Upper lobe of right lung (tissue), 1 donor: ENCODE measurements at regions not wholly inside any gene's neighbourhood (a gene's known extent, or its start where the extent isn't known, plus 50 kb on each side); places are given as distances from the start of the nearest gene placed in this dataset.

Experiments
- ATAC-seq: fragments of 200-7000 bp; cut with Tn5 transposase; one replicate; pipeline ENCODE4 v1.9.1; 2020; ENCODE audit warnings: mild to moderate bottlenecking, moderate library complexity
- DNase-seq: peaks from one replicate; pipeline ENCODE4 v3.0.0-alpha.2; 2020
- H3K27ac ChIP-seq: fragments of 200-600 bp; one replicate; pipeline ENCODE4 v1.8.0; 2022
- H3K27me3 ChIP-seq: fragments of 200-600 bp; one replicate; pipeline ENCODE4 v1.8.0; 2022; ENCODE audit warnings: mild to moderate bottlenecking
- H3K36me3 ChIP-seq: fragments of 200-600 bp; one replicate; pipeline ENCODE4 v1.8.0; 2022
- H3K4me1 ChIP-seq: fragments of 200-600 bp; one replicate; pipeline ENCODE4 v1.8.0; 2022
- H3K4me3 ChIP-seq: fragments of 200-600 bp; one replicate; pipeline ENCODE4 v1.8.0; 2022; ENCODE audit warnings: mild to moderate bottlenecking
- H3K9me3 ChIP-seq: fragments of 200-600 bp; one replicate; pipeline ENCODE4 v1.8.0; 2022
- intact Hi-C: fragments of 100-400 bp; cut with DNase I; formaldehyde crosslinking; loops from one replicate; pipeline ENCODE4 v1.11.0; 2022
- TF ChIP-seq, protein P1 (sequence below): fragments of 200-600 bp; IDR thresholded peaks from one replicate; pipeline ENCODE4 v1.8.0; 2022; ENCODE audit warnings: antibody characterized with exemption
- donor health status: DM: no; HTN: yes; CAD: no; lungs with severe emphysema.

DNA sequence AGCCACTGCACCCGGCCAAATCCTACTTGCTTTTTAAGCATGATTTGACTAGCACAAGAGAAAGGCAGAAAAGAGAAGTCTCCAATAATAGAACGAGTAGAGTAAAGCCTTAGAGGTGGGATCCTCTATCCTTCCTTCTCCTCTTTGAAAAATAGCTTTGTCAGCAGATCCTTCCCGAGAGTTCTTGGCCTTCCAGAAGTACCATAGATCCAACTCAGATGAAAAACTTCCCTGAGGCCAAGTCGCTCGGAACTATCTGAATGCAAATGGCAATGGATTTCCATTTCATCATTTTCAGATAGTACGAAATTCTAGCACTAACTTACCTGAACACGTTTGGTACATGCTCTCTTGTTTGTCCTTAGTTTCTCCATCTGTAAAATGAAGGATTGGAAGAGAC lies 52.0 kb upstream of the SLIT3 start:
- ATAC-seq, result no peak
- H3K27ac ChIP-seq, result no peak overlapping the region
- intact Hi-C loops, result no loop called here
- no peak overlapping the region for H3K4me3 ChIP-seq
- H3K9me3 ChIP-seq, result no peaks in the 10 kb centered on the region
- DNase-seq, result no peak
- TF ChIP-seq, protein P1, sequence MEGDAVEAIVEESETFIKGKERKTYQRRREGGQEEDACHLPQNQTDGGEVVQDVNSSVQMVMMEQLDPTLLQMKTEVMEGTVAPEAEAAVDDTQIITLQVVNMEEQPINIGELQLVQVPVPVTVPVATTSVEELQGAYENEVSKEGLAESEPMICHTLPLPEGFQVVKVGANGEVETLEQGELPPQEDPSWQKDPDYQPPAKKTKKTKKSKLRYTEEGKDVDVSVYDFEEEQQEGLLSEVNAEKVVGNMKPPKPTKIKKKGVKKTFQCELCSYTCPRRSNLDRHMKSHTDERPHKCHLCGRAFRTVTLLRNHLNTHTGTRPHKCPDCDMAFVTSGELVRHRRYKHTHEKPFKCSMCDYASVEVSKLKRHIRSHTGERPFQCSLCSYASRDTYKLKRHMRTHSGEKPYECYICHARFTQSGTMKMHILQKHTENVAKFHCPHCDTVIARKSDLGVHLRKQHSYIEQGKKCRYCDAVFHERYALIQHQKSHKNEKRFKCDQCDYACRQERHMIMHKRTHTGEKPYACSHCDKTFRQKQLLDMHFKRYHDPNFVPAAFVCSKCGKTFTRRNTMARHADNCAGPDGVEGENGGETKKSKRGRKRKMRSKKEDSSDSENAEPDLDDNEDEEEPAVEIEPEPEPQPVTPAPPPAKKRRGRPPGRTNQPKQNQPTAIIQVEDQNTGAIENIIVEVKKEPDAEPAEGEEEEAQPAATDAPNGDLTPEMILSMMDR, result no peak
- H3K27me3 ChIP-seq, result no peaks in the 10 kb centered on the region
- H3K4me1 ChIP-seq, result no peaks in the 10 kb centered on the region
- H3K36me3 ChIP-seq, result no peaks in the 10 kb centered on the region

DNA sequence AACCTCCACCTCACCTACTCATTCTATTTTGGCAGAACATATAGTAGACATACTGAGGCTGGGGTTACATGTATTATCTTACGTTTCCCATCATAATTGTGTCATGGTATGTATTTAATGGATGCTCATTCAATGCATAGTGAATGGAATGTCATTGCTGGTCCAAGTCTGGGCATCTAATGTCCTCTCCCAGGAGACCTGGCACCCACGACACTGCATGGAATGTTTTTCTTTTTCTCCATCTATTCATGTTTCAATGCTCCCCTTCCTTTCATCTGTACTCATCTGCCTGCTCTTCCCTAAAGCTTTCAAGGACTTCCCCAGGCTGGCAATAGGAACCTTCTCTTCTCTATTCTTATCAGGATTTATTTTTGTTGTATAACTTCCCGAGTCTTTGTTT lies 50.8 kb upstream of the SLIT3 start:
- Histone ChIP-seq H3K4me1 (no peaks in the 10 kb centered on the region), H3K27me3 (no peaks in the 10 kb centered on the region), H3K4me3 (no peak overlapping the region), H3K27ac (no peak overlapping the region), H3K9me3 (no peaks in the 10 kb centered on the region), H3K36me3 (no peaks in the 10 kb centered on the region)
- ATAC-seq, result no peak
- no peak for DNase-seq
- intact Hi-C loops, result no loop called here
- TF ChIP-seq, protein P1, result no peak

DNA sequence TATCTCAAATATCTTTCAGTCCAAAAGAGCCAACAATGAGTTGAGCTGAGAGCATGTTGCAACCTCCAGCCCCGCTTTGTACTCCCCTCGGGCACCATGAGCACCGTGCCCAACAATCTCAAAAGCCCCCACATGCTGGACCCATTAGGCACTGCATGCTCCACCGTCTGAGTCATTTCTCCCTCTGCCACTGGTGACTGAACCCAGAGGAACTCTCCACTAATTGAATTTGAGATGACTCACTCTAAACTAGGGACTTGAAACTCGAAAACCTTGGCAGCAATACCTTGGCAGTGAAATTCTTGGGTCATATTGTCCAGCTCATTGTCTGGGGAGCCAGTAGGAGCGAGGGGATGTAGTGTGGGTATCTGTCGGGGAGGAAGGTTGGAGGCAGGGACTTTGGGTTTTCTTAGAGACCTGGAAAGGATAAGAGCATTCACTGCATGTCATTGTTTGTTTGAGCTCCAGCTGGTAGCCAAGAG lies 49.9 kb upstream of the SLIT3 start:
- Histone ChIP-seq H3K4me3 (no peak overlapping the region), H3K4me1 (no peaks in the 10 kb centered on the region), H3K9me3 (no peaks in the 10 kb centered on the region), H3K27ac (no peak overlapping the region), H3K27me3 (no peaks in the 10 kb centered on the region), H3K36me3 (no peaks in the 10 kb centered on the region)
- intact Hi-C loops, result no loop called here
- TF ChIP-seq, protein P1, result no peak
- DNase-seq (no peak), ATAC-seq (peak; percentile 39)
